Esophagus muscularis mucosa (tissue), 4 donors: ENCODE measurements at regions not wholly inside any gene's neighbourhood (a gene's known extent, or its start where the extent isn't known, plus 50 kb on each side); places are given as distances from the start of the nearest gene placed in this dataset.

Experiments used
- DNase-seq: peaks from one replicate; pipeline ENCODE4 v3.0.0-alpha.2; 2017; ENCODE audit errors: extremely low spot score
- H3K27ac ChIP-seq, 4 donors: fragments of 200-600 bp; sonication (generic); replicated peaks in 1 of 4; 1 replicate in 3 of 4; 2 replicates in 1 of 4; pipeline ENCODE4 v1.5.1; 2016 to 2019; ENCODE audit warnings: mild to moderate bottlenecking in 1 of 4
- H3K27me3 ChIP-seq, 4 donors: fragments of 200-600 bp; sonication (generic); one replicate each; pipeline versions ENCODE4 v1.5.1 to v1.6.0; 2016 to 2019
- H3K36me3 ChIP-seq, 4 donors: fragments of 200-600 bp; sonication (generic); one replicate each; pipeline ENCODE4 v1.5.1; 2016 to 2019
- H3K4me1 ChIP-seq, 4 donors: fragments of 200-600 bp; sonication (generic); one replicate each; pipeline ENCODE4 v1.5.1; 2016 to 2019
- H3K4me3 ChIP-seq, 4 donors: fragments of 200-600 bp; sonication (generic); 1 replicate in 2 of 4; 2 replicates in 2 of 4; pipeline ENCODE4 v1.5.1; 2016 to 2019; ENCODE audit warnings: mild to moderate bottlenecking in 4 of 4, moderate library complexity in 1 of 4
- H3K9me3 ChIP-seq, 4 donors: fragments of 200-600 bp; sonication (generic); 1 replicate in 3 of 4; 2 replicates in 1 of 4; pipeline ENCODE4 v1.5.1; 2016 to 2019
- EP300 ChIP-seq: sonication (generic); formaldehyde crosslinking; IDR thresholded peaks from one replicate; pipeline ENCODE4 v1.6.1; 2017; ENCODE audit warnings: antibody characterized with exemption
- POLR2A ChIP-seq: fragments of 450-650 bp; IDR thresholded peaks from one replicate; pipeline ENCODE4 v1.6.1; 2017; ENCODE audit warnings: antibody characterized with exemption, moderate library complexity, mild to moderate bottlenecking, low read depth
- POLR2AphosphoS5 ChIP-seq, 2 donors: sonication (generic); formaldehyde crosslinking; IDR thresholded peaks; one replicate each; pipeline ENCODE4 v1.6.1; 2017; ENCODE audit warnings: antibody characterized with exemption in 2 of 2
- WGBS: methylation state at CpG from one replicate; pipeline ENCODE4 v1.1.5; 2018; 5-methylcytosine and 5-hydroxymethylcytosine counted together
- intact Hi-C: fragments of 100-400 bp; cut with DNase I; formaldehyde crosslinking; loops from one replicate; pipeline ENCODE4 v1.15.1; 2023
- TF ChIP-seq, protein P1 (sequence below), 3 experiments: fragments of 200-600 bp in 2 of 3; fragments of 450-650 bp in 1 of 3; sonication (generic) in 2 of 3; IDR thresholded peaks; one replicate each; pipeline ENCODE4 v1.5.1; 2017 to 2019; ENCODE audit warnings: antibody characterized with exemption in 3 of 3, mild to moderate bottlenecking in 2 of 3, moderate library complexity in 1 of 3

DNA sequence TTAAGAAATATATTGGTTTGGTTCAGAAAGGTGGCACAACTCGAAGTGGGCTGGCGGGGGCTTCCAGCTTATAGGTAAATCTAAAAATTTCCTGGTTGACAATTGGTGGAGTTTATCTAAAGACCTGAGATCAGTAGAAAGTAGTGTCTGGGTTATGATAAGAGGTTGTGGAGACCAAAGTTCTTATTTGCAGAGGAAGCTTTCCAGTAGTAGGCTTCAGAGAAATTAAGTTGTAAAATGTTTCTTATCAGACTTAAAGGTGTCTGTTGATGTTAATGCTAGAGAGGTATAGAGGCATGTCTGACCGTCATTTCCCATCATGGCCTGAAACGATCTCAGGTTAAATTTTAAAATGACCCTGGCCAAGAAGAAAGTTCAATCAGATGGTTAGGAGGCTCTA lies 565.2 kb upstream of the DPPA4 start:
- Histone ChIP-seq H3K36me3 (no peaks in the 10 kb centered on the region), H3K27ac (no peak overlapping the region), H3K9me3 (no peaks in the 10 kb centered on the region), H3K27me3 (no peaks in the 10 kb centered on the region), H3K4me3 (no peak overlapping the region), H3K4me1 (no peaks in the 10 kb centered on the region)
- TF ChIP-seq POLR2AphosphoS5 (IDR thresholded peaks at IDR 0.05) (no peak), POLR2A (no peak), EP300 (no peak)
- TF ChIP-seq, protein P1, sequence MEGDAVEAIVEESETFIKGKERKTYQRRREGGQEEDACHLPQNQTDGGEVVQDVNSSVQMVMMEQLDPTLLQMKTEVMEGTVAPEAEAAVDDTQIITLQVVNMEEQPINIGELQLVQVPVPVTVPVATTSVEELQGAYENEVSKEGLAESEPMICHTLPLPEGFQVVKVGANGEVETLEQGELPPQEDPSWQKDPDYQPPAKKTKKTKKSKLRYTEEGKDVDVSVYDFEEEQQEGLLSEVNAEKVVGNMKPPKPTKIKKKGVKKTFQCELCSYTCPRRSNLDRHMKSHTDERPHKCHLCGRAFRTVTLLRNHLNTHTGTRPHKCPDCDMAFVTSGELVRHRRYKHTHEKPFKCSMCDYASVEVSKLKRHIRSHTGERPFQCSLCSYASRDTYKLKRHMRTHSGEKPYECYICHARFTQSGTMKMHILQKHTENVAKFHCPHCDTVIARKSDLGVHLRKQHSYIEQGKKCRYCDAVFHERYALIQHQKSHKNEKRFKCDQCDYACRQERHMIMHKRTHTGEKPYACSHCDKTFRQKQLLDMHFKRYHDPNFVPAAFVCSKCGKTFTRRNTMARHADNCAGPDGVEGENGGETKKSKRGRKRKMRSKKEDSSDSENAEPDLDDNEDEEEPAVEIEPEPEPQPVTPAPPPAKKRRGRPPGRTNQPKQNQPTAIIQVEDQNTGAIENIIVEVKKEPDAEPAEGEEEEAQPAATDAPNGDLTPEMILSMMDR (IDR thresholded peaks at IDR 0.05): no peak
- intact Hi-C loops: no loop called here
- DNase-seq: no peak
- WGBS: 95% methylated on average over 4 of the region's 4 CpGs

DNA sequence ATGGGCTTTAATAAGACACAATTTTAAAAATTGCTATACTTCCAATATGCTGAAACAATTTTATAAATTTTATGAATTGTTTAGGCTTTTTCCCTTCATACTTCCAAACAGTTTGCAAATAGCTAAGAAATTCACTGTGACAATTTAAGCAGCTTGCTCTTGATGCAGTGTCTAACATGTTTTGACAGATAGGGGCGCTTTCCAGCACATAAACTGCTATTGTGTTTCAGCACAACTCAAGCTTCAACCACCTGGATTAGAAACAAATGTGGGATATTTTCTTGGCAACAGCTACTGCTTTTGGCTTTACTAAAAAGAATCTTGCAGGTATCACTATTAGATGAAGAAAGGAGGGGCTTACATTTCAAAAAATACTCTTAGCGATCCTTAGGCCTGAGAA lies 565.8 kb upstream of the DPPA4 start:
- Histone ChIP-seq H3K4me3 (no peak overlapping the region), H3K4me1 (no peaks in the 10 kb centered on the region), H3K27me3 (no peaks in the 10 kb centered on the region), H3K9me3 (no peaks in the 10 kb centered on the region), H3K27ac (no peak overlapping the region), H3K36me3 (no peaks in the 10 kb centered on the region)
- 70% methylated on average over 2 of the region's 2 CpGs for WGBS
- TF ChIP-seq POLR2A (no peak), POLR2AphosphoS5 (IDR thresholded peaks at IDR 0.05) (no peak), EP300 (no peak)
- TF ChIP-seq, protein P1 (IDR thresholded peaks at IDR 0.05): no peak
- no peak for DNase-seq
- intact Hi-C loops: no loop called here

GRCh38 chr3:109910772-109911171 lies 573.4 kb upstream of the DPPA4 start:
- no peaks in the 10 kb centered on the region for H3K27me3 ChIP-seq
- intact Hi-C loops: no loop called here
- no peak overlapping the region for H3K27ac ChIP-seq
- H3K4me1 ChIP-seq: no peaks in the 10 kb centered on the region
- TF ChIP-seq EP300: no peak
- TF ChIP-seq POLR2AphosphoS5 (IDR thresholded peaks at IDR 0.05): no peak
- TF ChIP-seq, protein P1 (IDR thresholded peaks at IDR 0.05): no peak
- no peak for TF ChIP-seq POLR2A
- no peak overlapping the region for H3K4me3 ChIP-seq
- no peaks in the 10 kb centered on the region for H3K9me3 ChIP-seq
- no peaks in the 10 kb centered on the region for H3K36me3 ChIP-seq
- DNase-seq: no peak
- 65% methylated on average over 2 of the region's 6 CpGs for WGBS

- WGBS: 65% methylated on average over 2 of the region's 2 CpGs
- no peaks in the 10 kb centered on the region for H3K27me3 ChIP-seq
- H3K27ac ChIP-seq: no peak overlapping the region
- TF ChIP-seq POLR2AphosphoS5 (IDR thresholded peaks at IDR 0.05) (no peak), POLR2A (no peak), EP300 (no peak)
- TF ChIP-seq, protein P1 (IDR thresholded peaks at IDR 0.05): no peak
- no peak overlapping the region for H3K4me3 ChIP-seq
- H3K36me3 ChIP-seq: no peaks in the 10 kb centered on the region
- H3K9me3 ChIP-seq: no peaks in the 10 kb centered on the region
- intact Hi-C loops: no loop called here
- H3K4me1 ChIP-seq: no peaks in the 10 kb centered on the region
- no peak for DNase-seq
Measured at GRCh38 chr3:109918740-109919139, 581.4 kb upstream of the DPPA4 start.

DNA sequence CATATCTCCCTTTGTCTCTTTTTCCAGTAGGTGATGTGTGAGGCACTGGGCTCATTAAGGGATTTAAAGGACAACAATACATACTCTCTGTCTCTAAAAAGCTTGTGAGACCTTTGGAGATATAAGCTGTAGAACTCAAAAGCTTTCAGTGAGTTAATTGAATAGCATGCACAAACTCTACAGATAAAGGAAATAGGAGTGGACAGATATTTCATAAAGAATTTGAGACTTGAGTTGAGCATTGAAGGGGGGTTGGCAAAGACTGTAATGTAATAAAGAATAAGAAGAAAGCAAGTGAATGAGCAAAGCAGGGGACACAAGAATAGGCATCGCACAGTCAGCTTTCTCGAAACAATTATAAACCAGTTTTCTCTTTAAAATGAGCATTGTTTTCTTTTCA lies 583.4 kb upstream of the DPPA4 start:
- TF ChIP-seq EP300 (no peak), POLR2A (no peak), POLR2AphosphoS5 (IDR thresholded peaks at IDR 0.05) (no peak)
- TF ChIP-seq, protein P1 (IDR thresholded peaks at IDR 0.05): no peak
- H3K9me3 ChIP-seq: no peaks in the 10 kb centered on the region
- no peaks in the 10 kb centered on the region for H3K36me3 ChIP-seq
- H3K4me3 ChIP-seq: no peak overlapping the region
- no peak for DNase-seq
- WGBS: 90% methylated on average over 2 of the region's 2 CpGs
- intact Hi-C loops: no loop called here
- H3K4me1 ChIP-seq: no peaks in the 10 kb centered on the region
- no peak overlapping the region for H3K27ac ChIP-seq
- H3K27me3 ChIP-seq: no peaks in the 10 kb centered on the region
